ENCODE measurements at regions not wholly inside any gene's neighbourhood (a gene's known extent, or its start where the extent isn't known, plus 50 kb on each side); places are given as distances from the start of the nearest gene placed in this dataset.

GRCh38 chr10:94178475-94179253, 184.1 kb downstream of the NOC3L start:
- no peak for DNase-seq

GRCh38 chr10:94180576-94180975, 182.2 kb downstream of the NOC3L start:
- no peak for DNase-seq
- intact Hi-C loops (cut with DNase I): no loop called here

More at GRCh38 chr10:94178475-94179253, 184.1 kb downstream of the NOC3L start:
- intact Hi-C loops (cut with DNase I): no loop called here

- intact Hi-C loops (cut with DNase I): no loop called here
- DNase-seq: no peak
Observed at GRCh38 chr10:94183666-94184264, 179.0 kb downstream of the NOC3L start.

- intact Hi-C loops (cut with DNase I): no loop called here
- no peak for DNase-seq
Observed at GRCh38 chr10:94186722-94187121, 176.0 kb downstream of the NOC3L start.

- DNase-seq: no peak
- intact Hi-C loops (cut with DNase I): no loop called here
Observed at GRCh38 chr10:94192333-94192732, 170.4 kb downstream of the NOC3L start.

- no peak for DNase-seq
- intact Hi-C loops (cut with DNase I): no loop called here
Observed at GRCh38 chr10:94192974-94193373, 169.8 kb downstream of the NOC3L start.

- no peak for DNase-seq
- intact Hi-C loops (cut with DNase I): no loop called here
Observed at GRCh38 chr10:94193466-94193924, 169.2 kb downstream of the NOC3L start.

GRCh38 chr10:94194256-94194655, 168.5 kb downstream of the NOC3L start:
- intact Hi-C loops (cut with DNase I): no loop called here

GRCh38 chr10:94197241-94197640, 165.5 kb downstream of the NOC3L start:
- intact Hi-C loops (cut with DNase I): no loop called here
- DNase-seq: no peak

More at GRCh38 chr10:94194256-94194655, 168.5 kb downstream of the NOC3L start:
- DNase-seq: no peak

- intact Hi-C loops (cut with DNase I): no loop called here
Observed at GRCh38 chr10:94198324-94198723, 164.4 kb downstream of the NOC3L start.

GRCh38 chr10:94199565-94199964, 163.2 kb downstream of the NOC3L start:
- no peak for DNase-seq
- intact Hi-C loops (cut with DNase I): no loop called here

More at GRCh38 chr10:94198324-94198723, 164.4 kb downstream of the NOC3L start:
- no peak for DNase-seq

- intact Hi-C loops (cut with DNase I): no loop called here
- DNase-seq: no peak
Observed at GRCh38 chr10:94200146-94200837, 162.4 kb downstream of the NOC3L start.

- intact Hi-C loops (cut with DNase I): no loop called here
- DNase-seq: no peak
Observed at GRCh38 chr10:94205396-94205831, 157.3 kb downstream of the NOC3L start.

GRCh38 chr10:94206176-94206575, 156.6 kb downstream of the NOC3L start:
- no peak for DNase-seq
- intact Hi-C loops (cut with DNase I): no loop called here

GRCh38 chr10:94208315-94208714, 154.4 kb downstream of the NOC3L start:
- no peak for DNase-seq
- intact Hi-C loops (cut with DNase I): no loop called here

- intact Hi-C loops (cut with DNase I): no loop called here
- no peak for DNase-seq
Observed at GRCh38 chr10:94210440-94211168, 152.1 kb downstream of the NOC3L start.

GRCh38 chr10:94211169-94211510, 151.6 kb downstream of the NOC3L start:
- intact Hi-C loops (cut with DNase I): no loop called here
- no peak for DNase-seq

GRCh38 chr10:94213001-94213530, 149.7 kb downstream of the NOC3L start:
- intact Hi-C loops (cut with DNase I): no loop called here
- no peak for DNase-seq

- intact Hi-C loops (cut with DNase I): no loop called here
- DNase-seq: no peak
Observed at GRCh38 chr10:94213980-94214379, 148.8 kb downstream of the NOC3L start.

GRCh38 chr10:94214481-94214893, 148.3 kb downstream of the NOC3L start:
- intact Hi-C loops (cut with DNase I): no loop called here
- no peak for DNase-seq

- intact Hi-C loops (cut with DNase I): no loop called here
- DNase-seq: no peak
Observed at GRCh38 chr10:94216201-94216600, 146.5 kb downstream of the NOC3L start.

Measured in posterior cingulate gyrus (tissue), 11 donors.